ENCODE measurements at regions not wholly inside any gene's neighbourhood (a gene's known extent, or its start where the extent isn't known, plus 50 kb on each side); places are given as distances from the start of the nearest gene placed in this dataset.

DNA sequence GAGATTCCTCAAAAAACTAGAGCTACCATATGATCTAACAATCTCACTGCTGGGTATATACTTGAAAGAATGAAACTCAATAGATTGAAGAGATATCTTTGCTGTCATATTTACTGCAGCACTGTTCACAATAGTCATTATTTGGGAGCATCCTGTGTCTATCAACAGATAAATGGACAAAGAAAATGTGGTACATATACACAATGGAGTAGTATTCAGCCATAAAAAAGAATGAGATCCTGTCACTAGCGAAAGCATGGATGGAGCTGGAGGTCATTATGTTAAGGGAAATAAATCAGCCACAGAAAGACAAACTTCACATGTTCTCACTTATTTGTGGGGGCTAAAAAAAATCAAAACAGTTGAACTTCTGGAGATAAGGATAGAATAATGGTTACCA is 505.7 kb upstream of the ARRDC3 start:
- TF ChIP-seq, protein P1, sequence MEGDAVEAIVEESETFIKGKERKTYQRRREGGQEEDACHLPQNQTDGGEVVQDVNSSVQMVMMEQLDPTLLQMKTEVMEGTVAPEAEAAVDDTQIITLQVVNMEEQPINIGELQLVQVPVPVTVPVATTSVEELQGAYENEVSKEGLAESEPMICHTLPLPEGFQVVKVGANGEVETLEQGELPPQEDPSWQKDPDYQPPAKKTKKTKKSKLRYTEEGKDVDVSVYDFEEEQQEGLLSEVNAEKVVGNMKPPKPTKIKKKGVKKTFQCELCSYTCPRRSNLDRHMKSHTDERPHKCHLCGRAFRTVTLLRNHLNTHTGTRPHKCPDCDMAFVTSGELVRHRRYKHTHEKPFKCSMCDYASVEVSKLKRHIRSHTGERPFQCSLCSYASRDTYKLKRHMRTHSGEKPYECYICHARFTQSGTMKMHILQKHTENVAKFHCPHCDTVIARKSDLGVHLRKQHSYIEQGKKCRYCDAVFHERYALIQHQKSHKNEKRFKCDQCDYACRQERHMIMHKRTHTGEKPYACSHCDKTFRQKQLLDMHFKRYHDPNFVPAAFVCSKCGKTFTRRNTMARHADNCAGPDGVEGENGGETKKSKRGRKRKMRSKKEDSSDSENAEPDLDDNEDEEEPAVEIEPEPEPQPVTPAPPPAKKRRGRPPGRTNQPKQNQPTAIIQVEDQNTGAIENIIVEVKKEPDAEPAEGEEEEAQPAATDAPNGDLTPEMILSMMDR (IDR thresholded peaks at IDR 0.05; ENCODE audit: low read depth, low read length), result no peak
- no peak for DNase-seq (ENCODE audit: extremely low read depth, low read depth)

DNA sequence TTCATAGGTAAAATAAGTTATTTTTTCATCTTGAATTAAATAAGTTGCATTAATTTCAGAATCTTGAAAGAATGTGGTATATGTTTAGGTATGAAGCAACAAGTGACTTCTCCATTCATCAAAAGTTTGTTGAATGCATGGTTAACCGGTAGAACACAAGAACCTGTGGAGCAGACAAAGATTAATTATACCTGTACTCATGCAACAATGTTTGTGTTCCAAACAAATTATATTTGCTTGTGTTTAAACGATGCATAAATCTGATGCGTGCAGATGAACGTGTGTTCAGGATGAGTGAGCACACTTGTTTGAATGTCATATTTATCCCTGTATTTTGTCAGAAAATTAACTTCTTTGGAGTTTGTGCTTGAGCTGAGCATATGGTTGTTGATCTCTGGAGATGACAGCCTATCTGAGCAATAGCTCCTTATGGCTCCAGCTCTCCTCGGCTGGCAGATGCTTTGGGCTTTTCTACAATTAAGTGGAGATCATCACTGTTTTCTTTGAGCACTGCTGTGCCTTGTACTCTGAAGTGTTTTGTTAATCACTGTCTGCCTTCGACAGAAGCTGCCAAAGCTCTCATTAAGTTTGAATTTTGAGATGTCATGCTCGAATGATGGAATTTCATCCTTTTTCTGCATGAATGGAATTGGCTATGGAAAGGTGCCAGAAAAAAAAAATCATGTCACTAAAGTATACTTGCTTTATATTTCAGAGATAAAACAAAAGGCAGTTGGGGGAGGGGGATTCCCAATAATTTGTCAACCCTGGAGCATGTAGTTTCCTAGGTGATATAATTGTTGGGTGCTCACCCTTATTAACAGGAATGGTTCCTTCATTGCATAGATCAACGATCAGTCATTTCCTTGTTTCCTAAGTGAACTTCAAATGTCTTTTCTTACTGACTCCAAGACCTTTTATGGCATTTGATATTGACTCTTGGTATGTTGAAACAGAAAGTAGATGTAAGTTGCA is 502.5 kb upstream of the ARRDC3 start:
- TF ChIP-seq, protein P1 (IDR thresholded peaks at IDR 0.05; ENCODE audit: low read depth, low read length), result no peak
- DNase-seq (ENCODE audit: extremely low read depth, low read depth), result no peak

DNA sequence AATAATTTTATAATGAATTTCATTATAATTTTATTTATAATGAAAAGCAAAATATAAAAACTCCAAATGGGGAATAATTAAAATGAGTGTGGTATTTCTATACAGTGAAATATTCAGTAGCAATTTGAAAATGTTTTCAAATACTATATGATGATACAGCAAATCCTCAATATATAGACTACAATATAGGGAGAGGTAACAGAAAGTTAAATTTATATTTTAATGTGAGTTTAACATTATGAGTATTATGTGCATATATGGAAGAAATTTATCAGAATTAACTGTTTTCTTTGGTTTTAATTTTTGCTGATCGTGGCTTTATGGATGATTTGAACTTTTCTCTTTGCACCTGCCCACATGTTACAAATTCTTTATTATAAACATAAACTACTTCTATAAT is 500.9 kb upstream of the ARRDC3 start:
- TF ChIP-seq, protein P1 (IDR thresholded peaks at IDR 0.05; ENCODE audit: low read depth, low read length), result no peak
- DNase-seq (ENCODE audit: extremely low read depth, low read depth), result no peak

DNA sequence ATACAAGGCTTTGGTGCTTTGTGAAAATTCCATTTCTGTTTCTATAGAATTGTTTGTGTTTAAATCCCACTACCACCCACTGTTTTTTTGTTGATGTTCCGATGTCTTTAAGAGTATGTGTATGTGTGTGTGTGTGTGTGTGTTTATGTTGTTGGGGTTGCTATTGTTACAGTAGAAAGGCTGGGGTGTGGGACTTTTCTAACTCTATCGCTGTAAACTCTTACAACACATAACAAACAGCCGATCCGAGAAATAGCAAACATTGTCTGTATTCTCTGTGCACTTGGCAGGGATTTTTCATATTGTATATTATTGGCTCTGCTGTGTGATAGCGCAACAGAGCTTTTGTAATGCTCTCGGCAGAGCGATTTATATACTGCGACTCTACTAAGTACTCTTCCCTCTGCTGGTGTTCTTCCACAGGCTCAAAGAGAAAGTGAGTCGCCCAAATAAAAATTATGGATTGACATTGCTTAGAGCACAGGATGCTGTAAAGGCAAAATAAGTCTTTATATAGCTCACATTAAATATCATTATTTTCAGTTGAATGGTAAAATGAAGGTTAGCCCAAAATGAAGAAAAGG is 492.2 kb upstream of the ARRDC3 start:
- DNase-seq (ENCODE audit: extremely low read depth, low read depth), result no peak
- TF ChIP-seq, protein P1 (IDR thresholded peaks at IDR 0.05; ENCODE audit: low read depth, low read length), result no peak

DNA sequence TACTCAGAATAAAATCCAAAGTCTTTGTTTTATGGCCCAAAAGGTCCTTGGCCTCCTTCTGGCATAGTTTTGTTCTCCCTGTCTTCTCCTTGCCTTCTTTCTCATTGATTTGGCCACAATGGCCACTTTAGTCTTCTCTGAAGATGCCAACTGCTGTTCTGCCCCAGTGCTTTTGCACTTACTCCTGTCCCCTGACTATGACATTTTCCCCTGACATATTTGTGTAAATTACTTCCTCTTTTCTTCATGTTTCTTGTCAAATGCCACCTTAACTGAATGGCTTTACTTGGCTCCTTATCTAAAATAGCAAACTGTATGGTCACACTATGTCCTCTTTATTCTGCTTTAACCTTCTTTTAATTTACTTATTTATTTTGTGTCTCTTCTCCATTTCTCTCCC is 484.7 kb upstream of the ARRDC3 start:
- TF ChIP-seq, protein P1 (IDR thresholded peaks at IDR 0.05; ENCODE audit: low read depth, low read length), result no peak
- DNase-seq (ENCODE audit: extremely low read depth, low read depth), result no peak

DNA sequence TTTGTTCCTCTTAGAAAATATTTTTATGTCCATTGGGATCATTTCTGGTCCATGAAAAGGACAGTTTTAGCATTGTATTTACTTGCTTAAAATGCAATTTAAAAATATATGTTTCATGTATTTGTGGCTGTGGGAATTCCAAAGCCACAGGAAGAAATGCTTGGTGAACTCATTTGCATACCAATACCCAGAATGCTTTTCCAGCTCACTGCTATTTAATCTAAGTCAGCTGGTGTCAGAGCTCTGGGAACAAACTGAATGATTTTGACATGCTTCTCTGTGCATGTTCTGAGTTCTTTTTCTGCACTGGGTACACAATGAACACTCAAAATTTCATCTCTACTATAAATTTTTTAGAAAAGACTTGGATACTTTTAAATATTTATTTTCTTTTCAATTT is 482.8 kb upstream of the ARRDC3 start:
- no peak for DNase-seq (ENCODE audit: extremely low read depth, low read depth)
- TF ChIP-seq, protein P1 (IDR thresholded peaks at IDR 0.05; ENCODE audit: low read depth, low read length), result no peak

DNA sequence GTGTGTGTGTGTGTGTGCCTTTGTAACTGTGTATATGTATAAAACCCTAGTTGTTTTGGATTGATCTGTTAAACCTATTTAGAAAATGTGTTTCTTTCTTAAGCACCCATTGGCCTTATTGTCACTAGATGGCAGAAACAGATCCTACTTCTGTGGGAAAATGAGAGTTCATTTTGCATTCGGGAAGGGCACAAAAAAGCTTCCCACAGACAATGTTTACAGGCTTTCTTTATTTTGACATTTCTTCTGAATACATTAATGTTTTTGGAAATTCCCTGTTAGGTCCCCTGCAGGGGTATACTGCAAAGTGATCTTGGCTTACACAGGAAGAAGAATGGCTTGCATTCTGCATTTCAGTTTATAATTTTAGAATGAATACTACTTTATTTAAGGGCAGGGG is 481.8 kb upstream of the ARRDC3 start:
- DNase-seq (ENCODE audit: extremely low read depth, low read depth), result no peak
- TF ChIP-seq, protein P1 (IDR thresholded peaks at IDR 0.05; ENCODE audit: low read depth, low read length), result no peak
